WTC11 (cell line): ENCODE measurements at regions not wholly inside any gene's neighbourhood (a gene's known extent, or its start where the extent isn't known, plus 50 kb on each side); places are given as distances from the start of the nearest gene placed in this dataset.

Experiments used
- CREB1 ChIP-seq: sonication (generic); formaldehyde crosslinking; IDR thresholded peaks from 2 replicates; pipeline ENCODE4 v1.8.0; 2023; ENCODE audit warnings: mild to moderate bottlenecking, missing genetic modification reagents
- ESRRA ChIP-seq: sonication (generic); formaldehyde crosslinking; IDR thresholded peaks from 2 replicates; pipeline ENCODE4 v1.8.1; 2022; ENCODE audit warnings: mild to moderate bottlenecking, missing genetic modification reagents, borderline replicate concordance
- ETV6 ChIP-seq: sonication (generic); formaldehyde crosslinking; IDR thresholded peaks from 2 replicates; pipeline ENCODE4 v1.8.1; 2022; ENCODE audit warnings: mild to moderate bottlenecking, missing genetic modification reagents
- KAT7 ChIP-seq: sonication (generic); formaldehyde crosslinking; IDR thresholded peaks from 2 replicates; pipeline ENCODE4 v1.8.1; 2023; ENCODE audit warnings: missing genetic modification reagents, mild to moderate bottlenecking, borderline replicate concordance
- NR2C2 ChIP-seq: sonication (generic); formaldehyde crosslinking; IDR thresholded peaks from 2 replicates; pipeline ENCODE4 v1.8.0; 2022; ENCODE audit warnings: mild to moderate bottlenecking, missing genetic modification reagents
- TEAD4 ChIP-seq: sonication (generic); formaldehyde crosslinking; IDR thresholded peaks from 2 replicates; pipeline ENCODE4 v1.8.0; 2022; ENCODE audit warnings: mild to moderate bottlenecking, missing genetic modification reagents
- ZNF423 ChIP-seq: fragments of 250-450 bp; sonication (Bioruptor Pico); IDR thresholded peaks from 2 replicates; pipeline ENCODE4 v2.1.2; 2022; ENCODE audit warnings: mild to moderate bottlenecking, moderate library complexity
- TF ChIP-seq, protein P1 (sequence below): fragments of 250-450 bp; sonication (Bioruptor Pico); IDR thresholded peaks from 2 replicates; pipeline ENCODE4 v1.8.0; 2021; ENCODE audit warnings: mild to moderate bottlenecking
- TF ChIP-seq, protein P2 (sequence below): sonication (generic); formaldehyde crosslinking; IDR thresholded peaks from 2 replicates; pipeline ENCODE4 v1.8.0; 2022; ENCODE audit warnings: mild to moderate bottlenecking, missing genetic modification reagents
- TF ChIP-seq, protein P3 (sequence below): fragments of 200-600 bp; IDR thresholded peaks from 2 replicates; pipeline ENCODE4 v1.8.0; 2022; ENCODE audit warnings: antibody characterized with exemption
- TF ChIP-seq, protein P4 (sequence below): sonication (generic); formaldehyde crosslinking; IDR thresholded peaks from 2 replicates; pipeline ENCODE4 v1.8.1; 2022; ENCODE audit warnings: missing genetic modification reagents, borderline replicate concordance

DNA sequence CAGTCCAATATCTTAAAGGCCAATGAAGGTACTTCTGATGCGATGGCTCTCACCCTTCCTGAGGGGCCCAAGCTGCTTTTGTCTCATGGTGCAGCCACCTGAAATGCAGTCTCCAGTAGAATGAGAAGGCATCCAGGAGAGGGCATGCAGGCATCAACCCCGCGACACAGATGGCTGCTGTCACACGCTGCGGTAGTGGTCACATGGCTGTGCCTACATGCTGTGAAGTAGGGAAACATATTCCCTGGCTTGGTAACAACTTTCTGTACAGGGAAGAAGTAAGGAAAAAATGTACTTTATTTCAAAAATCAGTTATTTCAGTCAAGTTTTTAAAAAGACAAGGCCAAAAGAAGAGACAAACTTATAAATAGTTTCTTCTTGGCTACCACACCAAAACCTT lies 139.9 kb downstream of the TRIML1 start:
- TF ChIP-seq, protein P1, sequence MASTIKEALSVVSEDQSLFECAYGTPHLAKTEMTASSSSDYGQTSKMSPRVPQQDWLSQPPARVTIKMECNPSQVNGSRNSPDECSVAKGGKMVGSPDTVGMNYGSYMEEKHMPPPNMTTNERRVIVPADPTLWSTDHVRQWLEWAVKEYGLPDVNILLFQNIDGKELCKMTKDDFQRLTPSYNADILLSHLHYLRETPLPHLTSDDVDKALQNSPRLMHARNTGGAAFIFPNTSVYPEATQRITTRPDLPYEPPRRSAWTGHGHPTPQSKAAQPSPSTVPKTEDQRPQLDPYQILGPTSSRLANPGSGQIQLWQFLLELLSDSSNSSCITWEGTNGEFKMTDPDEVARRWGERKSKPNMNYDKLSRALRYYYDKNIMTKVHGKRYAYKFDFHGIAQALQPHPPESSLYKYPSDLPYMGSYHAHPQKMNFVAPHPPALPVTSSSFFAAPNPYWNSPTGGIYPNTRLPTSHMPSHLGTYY (CRISPR knock-in tag), result no peak
- TF ChIP-seq ETV6 (CRISPR knock-in tag) (no peak), NR2C2 (no peak), KAT7 (CRISPR knock-in tag) (no peak), TEAD4 (CRISPR knock-in tag) (no peak), ESRRA (CRISPR knock-in tag) (no peak), ZNF423 (CRISPR knock-in tag) (no peak), CREB1 (CRISPR knock-in tag) (no peak)
- TF ChIP-seq, protein P2, sequence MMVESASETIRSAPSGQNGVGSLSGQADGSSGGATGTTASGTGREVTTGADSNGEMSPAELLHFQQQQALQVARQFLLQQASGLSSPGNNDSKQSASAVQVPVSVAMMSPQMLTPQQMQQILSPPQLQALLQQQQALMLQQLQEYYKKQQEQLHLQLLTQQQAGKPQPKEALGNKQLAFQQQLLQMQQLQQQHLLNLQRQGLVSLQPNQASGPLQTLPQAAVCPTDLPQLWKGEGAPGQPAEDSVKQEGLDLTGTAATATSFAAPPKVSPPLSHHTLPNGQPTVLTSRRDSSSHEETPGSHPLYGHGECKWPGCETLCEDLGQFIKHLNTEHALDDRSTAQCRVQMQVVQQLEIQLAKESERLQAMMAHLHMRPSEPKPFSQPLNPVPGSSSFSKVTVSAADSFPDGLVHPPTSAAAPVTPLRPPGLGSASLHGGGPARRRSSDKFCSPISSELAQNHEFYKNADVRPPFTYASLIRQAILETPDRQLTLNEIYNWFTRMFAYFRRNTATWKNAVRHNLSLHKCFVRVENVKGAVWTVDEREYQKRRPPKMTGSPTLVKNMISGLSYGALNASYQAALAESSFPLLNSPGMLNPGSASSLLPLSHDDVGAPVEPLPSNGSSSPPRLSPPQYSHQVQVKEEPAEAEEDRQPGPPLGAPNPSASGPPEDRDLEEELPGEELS (CRISPR knock-in tag), result no peak
- TF ChIP-seq, protein P3, sequence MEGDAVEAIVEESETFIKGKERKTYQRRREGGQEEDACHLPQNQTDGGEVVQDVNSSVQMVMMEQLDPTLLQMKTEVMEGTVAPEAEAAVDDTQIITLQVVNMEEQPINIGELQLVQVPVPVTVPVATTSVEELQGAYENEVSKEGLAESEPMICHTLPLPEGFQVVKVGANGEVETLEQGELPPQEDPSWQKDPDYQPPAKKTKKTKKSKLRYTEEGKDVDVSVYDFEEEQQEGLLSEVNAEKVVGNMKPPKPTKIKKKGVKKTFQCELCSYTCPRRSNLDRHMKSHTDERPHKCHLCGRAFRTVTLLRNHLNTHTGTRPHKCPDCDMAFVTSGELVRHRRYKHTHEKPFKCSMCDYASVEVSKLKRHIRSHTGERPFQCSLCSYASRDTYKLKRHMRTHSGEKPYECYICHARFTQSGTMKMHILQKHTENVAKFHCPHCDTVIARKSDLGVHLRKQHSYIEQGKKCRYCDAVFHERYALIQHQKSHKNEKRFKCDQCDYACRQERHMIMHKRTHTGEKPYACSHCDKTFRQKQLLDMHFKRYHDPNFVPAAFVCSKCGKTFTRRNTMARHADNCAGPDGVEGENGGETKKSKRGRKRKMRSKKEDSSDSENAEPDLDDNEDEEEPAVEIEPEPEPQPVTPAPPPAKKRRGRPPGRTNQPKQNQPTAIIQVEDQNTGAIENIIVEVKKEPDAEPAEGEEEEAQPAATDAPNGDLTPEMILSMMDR, result no peak
- TF ChIP-seq, protein P4, sequence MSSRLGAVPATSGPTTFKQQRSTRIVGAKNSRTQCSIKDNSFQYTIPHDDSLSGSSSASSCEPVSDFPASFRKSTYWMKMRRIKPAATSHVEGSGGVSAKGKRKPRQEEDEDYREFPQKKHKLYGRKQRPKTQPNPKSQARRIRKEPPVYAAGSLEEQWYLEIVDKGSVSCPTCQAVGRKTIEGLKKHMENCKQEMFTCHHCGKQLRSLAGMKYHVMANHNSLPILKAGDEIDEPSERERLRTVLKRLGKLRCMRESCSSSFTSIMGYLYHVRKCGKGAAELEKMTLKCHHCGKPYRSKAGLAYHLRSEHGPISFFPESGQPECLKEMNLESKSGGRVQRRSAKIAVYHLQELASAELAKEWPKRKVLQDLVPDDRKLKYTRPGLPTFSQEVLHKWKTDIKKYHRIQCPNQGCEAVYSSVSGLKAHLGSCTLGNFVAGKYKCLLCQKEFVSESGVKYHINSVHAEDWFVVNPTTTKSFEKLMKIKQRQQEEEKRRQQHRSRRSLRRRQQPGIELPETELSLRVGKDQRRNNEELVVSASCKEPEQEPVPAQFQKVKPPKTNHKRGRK (CRISPR knock-in tag), result no peak
